GM18907 (cell line): ENCODE measurements at regions not wholly inside any gene's neighbourhood (a gene's known extent, or its start where the extent isn't known, plus 50 kb on each side); places are given as distances from the start of the nearest gene placed in this dataset.
"Not testable (repeated sequence)": the region's sequence is repeated elsewhere in the genome, so short reads cannot be mapped to it uniquely, and the experiment has no call there.

Experiments
- ATAC-seq: cut with Tn5 transposase; IDR thresholded peaks from one replicate; pipeline ENCODE4 v1.9.1; 2021; ENCODE audit warnings: mild to moderate bottlenecking, moderate library complexity; ENCODE audit not compliant: unreplicated experiment

DNA sequence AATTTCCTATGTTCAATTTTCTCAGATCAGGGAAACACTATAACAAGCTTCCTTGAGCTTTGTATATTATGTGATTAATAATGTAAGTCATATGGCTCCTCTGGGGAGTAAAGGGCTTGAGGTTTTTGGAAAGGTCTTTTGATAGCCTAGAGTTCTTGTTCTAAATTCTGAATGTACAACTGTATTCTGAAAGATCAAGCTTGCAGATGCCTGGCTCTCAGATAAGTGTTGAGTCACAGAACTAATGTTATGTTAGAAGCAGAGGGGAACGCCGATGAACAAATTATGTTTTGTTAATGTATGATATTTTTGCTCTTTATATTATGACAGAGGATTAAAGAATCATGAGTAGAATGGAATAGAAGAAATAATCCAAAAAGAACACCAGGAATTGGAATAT, 170.1 kb downstream of the RPRM start:
- ATAC-seq, result no peak

DNA sequence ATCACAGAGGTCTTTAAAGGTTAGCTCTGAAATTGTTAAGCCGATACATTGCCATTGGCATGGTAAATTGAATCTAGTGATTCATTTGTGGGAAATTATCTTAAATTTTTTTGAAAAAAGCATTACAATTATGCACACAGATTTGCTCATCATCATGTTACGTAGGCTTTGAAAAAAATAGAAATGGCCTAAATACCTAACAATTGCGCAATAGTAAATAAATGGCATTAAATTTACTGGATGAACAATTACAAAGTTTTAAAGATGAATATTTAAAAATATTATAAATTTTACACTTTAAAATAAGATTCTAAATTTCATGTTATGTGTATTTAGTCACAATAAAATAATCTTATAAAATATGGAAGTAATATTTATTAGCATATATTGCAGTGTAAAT, 171.3 kb downstream of the RPRM start:
- ATAC-seq, result no peak

DNA sequence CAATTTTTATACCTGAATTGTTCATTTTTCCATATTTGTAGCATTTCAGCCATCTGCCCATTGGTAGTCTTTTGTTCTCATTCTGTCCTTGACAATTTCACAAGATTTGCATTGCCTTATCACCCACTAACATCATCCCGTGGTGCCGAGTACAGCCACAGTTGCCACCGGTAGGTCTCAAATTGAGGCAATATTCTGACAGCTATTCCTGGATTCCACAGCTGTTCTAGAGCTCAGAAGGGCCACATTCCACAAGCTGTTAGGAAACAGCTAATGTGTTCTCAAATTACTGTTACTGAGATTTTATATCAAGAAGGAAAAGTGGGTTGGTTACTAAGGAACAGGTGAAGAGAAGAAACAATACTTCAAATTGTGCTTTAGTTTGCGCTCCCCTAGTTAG, 178.8 kb downstream of the RPRM start:
- no peak for ATAC-seq

GRCh38 chr2:153299217-153299616, 179.3 kb downstream of the RPRM start:
- no peak for ATAC-seq

DNA sequence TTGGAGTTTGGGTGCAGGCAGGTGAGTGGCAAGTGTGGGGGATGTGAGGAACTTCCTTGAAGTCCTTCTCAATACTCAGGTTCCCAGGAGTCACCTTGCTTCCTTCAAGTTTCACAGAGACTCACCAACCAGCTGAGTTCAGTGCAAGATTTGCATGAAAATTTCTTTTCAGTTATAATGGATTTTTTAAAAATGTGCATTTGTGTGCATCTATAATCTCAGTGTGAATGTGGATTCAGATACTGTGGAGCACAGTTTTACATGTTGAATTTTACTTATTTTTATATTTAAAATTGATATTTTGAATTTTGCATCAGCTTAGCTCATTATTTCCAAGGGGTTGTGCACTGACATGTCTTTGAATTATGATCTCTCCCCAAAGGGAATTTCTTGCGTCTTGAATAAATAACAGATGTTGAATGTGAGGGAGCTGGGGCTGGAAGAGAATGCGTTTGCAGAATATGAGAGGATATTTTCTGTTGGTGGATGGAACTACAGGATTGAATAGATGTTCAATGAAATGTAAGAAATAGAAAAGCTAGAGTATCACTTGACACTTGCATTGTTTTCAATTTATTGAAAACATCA, 184.3 kb downstream of the RPRM start:
- ATAC-seq, result no peak

DNA sequence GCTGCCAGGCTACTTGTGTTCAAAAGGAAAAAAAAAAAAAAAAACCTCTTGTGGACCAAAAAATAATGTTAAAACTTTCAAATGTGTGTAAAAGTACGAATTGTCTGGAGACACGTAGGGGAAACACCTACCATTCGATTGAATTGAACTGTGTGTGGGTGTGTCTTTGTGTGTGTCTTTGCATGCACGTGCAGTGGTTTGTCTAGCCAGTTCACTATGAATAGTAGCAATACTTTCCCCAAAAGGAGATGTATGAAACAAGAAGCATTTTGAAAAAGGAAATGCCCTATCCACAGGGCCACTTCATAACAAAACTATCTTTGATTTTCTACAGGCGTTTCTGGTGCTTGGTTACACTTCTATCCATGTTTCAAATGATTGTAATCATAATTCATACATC, 186.8 kb downstream of the RPRM start:
- no peak for ATAC-seq

DNA sequence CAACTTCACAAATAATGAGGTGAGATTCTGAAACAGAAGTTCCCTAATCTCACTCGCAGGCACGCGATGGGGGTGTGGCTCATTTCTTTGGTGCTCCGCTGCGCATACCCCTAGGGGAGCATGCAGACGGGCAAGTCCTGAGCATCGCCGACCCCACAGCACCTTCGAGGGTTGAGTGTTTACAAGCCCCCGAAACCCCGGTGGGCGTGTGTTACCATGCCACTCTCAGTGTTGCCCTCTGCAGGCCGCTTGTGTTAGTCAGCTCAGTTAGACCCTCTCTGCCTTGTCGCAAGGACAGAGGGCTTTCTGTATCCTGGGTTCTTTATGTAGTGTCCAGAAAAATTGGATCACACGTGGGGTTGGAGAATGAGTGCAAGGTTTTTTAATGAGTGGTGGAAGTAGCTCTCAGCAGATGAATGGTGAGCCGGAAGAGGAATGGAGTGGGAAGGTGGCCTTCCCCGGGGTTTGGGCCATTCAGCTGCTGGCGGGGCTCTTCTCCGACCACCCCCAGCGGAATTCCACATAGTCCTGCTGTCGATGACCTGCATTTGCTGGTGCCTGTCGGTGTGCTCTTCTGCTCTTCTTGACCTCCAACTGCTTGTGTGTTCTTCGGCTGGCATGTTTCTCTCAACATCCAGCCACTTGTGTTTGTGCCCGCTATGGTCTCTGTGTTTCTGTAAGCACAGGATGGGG, 191.3 kb downstream of the RPRM start:
- ATAC-seq, result peak; percentile 70

GRCh38 chr2:153268941-153269461, 209.6 kb downstream of the RPRM start:
- no peak for ATAC-seq

- ATAC-seq, result not testable (repeated sequence)
Observed at GRCh38 chr2:153256876-153257275, 221.7 kb downstream of the RPRM start.

DNA sequence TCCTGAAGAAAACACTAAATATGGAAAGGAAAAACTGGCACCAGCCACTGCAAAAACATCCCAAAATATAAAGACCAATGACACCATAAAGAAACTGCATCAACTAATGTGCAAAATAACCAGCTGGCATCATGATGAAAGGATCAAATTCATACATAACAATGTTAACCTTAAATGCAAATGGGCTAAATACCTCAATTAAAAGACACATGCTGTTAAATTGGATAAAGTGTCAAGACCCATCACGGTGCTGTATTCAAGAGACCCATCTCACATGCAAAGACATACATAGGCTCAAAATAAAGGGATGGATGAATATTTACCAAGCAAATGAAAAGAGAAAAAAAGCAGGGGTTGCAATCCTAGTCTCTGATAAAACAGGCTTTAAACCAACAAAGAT, 231.9 kb downstream of the RPRM start:
- not testable (repeated sequence) for ATAC-seq

DNA sequence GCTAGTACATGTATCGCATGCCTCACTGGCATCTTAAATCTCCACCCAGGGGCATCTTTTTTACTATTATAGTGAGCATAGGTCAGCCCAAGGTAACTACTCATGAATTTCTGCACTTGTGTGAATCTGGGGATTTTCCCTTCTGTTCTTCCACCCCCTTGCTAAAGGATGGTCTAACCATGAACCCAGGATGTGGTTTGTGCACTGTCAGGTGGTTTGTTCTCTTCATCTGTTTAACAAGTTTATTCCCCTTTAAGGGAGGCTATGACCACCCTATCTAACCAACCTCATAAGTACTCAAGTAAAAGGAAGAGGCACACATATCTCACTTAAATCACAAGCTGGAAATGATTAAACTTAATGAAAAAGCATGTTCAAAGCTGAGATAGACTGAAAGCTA, 243.0 kb downstream of the RPRM start:
- peak; percentile 98 for ATAC-seq

DNA sequence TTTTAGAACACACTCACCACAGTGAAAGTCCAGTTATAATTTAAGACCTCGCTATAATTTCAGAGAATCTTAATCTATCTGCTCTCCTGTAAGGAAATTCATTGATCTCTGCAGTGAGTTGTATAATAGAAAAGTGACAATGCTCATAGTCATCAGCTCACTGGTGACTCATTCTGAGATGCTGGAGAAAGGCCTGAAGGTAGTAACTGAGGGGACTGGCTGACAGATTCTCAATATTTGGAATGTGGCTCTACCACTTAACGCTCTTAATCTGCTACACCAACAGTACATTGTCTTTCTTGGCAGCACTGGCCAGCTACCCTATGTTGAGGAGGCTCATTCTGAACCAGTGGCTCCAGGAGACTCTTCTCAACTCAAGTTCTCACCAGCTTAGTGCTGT, 246.1 kb downstream of the RPRM start:
- peak; percentile 23 for ATAC-seq

DNA sequence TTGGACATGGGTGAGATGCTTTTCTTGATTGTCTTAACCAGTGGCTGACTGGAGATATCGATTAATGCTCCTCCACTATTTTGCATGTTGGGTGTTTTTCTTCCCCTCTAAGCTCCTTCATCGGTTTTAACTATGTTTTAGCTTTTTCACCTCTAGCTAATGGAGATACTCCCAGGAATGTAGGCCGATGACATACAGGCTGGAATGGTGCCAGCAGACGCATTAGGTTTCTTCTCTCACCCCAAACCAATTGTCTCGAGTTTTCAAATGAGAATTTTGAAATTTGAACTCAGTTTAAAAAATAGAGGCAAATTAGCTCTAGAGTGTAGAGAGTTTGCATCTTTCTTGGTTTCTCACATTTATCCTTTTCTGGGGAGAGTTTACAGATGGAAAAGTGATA, 247.6 kb downstream of the RPRM start:
- no peak for ATAC-seq

- ATAC-seq, result no peak
Observed at GRCh38 chr2:153228904-153229303, 249.7 kb downstream of the RPRM start.

- no peak for ATAC-seq
Observed at GRCh38 chr2:153227981-153228380, 250.6 kb downstream of the RPRM start.

DNA sequence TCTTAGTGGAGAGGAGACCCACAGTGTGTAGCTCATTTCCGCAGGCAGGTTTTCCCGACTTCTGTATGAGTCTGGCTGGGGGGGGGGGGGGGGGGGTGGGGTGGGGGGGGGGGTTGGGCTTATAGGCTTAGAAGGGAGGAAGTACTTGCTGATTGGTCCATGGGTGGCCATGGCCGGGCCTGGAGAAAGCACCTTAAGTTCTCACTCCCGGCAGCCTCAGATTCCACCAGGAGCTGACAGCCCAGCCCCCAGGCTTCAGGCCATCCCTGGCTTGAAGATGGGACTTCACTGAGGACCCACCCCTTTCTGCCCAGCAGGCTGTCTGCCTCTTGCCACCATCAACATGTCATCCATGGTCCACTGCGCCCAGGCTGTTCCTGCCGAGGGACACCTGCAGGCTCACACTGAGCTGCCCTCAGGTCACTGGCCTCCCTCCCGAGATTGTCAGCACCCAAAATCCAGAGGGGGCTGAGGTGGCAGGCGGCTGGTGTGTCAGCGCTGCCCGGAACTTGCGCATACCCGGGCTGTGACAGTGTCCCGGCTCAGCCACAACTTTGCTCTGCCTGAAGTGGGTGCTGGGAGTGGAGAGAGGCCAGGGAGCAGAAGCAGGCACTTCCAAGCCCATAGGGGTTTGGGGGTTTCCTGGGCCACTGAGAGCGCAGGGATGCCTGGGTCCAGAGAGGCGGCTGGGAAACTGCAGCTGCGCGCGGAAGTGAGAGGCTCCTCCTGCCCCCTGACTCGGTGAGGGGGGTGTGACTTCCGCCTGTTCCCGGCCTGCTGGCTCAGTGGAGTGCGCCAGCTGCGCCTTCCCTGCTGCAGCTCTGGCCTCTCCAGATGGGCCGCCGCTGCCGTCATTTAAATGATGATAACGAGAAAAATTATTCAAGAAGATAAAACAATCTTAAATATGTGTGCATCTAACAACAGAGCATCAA, 256.1 kb downstream of the RPRM start:
- ATAC-seq, result no peak

DNA sequence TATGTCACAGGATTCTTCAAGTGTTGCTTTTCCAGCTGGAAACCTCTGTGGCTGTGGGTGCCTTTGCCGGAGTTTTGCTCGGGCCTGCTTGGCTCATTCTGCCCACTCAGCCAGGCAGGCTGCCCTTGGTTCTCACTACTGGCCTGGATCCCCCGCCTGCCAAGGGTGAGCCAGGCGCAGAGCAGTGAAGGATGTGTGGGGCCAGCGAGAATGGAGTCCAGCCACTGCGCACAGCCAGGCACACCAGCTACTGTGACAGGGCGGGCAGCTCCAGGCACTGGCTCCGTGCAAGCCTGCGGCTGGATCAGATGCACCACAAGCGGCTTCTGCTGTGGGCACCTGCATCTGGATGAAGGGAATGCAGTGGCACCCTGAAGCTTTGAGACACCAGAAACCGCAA, 257.1 kb downstream of the RPRM start:
- ATAC-seq, result no peak

DNA sequence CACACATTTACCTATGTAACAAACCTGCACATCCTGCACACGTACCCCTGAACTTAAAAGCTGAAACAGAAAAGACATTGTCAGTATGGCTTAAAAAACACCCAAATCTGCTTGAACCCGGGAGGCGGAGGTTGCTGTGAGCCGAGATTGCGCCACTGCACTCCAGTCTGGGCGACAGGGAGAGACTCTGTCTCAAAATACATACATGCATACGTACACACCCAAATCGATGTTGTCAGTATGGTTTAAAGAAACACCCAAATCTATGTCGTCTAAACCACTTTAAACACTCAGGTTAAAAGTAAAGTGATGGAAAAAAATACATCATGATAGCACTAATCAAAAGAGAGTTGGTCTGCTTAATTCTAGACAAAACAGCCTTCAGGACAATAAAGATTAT, 257.5 kb downstream of the RPRM start:
- ATAC-seq, result no peak

DNA sequence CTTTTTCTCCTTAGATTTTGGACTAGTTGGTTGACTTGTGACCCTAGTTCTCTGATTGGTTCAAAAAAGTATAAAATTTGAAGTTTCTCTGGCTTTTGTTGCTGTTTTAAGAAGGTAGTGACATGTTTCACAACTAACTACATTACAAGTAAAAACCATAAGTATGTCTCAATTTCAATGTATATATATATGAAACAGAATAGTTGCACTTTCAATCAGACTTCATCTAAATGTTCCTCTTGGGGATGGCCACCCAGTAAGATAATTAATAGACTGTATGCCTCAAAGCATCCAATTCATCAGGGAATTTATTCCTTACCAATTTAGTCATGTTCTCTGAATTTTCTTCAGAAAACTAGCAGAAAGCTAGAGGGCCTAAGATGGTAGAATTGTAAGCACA, 259.7 kb downstream of the RPRM start:
- no peak for ATAC-seq

DNA sequence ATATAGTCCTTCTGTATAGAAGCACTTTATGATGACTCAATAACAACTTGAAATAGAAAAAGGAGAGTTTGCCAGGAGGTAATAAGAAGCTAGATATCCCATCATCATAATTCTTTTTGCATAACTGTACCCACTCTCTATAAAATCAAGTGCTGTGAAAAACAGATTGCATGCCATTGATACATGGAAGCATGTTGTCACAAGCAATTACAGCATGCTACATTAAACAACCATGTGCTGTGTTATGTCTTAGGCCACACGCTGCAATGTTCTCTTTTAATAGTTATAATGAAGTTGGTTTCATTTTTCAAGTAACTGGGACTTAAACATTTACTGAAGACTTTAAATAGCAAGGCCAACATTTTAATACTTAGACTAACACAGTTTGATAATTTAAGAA, 264.2 kb downstream of the RPRM start:
- no peak for ATAC-seq

DNA sequence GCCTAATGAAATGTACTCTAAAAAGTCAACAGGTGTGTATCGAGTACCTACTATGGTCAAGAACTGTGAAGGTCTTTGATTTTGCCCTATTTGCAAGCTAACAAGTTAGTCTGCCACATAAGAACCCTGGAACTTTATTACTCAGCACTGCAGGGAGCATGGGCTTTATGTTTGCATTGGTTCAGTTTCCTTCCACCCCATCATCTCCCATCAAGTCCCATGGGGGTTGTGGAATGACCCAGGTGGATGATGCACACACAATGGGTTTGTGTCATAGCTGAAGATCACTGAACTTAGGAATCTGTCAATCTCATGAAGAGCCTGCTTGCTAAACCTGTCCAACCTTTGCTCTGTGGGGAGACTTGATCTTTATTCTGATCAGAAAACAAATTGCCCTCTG, 265.5 kb downstream of the RPRM start:
- peak; percentile 75 for ATAC-seq
